Tibial artery (tissue), 4 donors: ENCODE measurements at regions not wholly inside any gene's neighbourhood (a gene's known extent, or its start where the extent isn't known, plus 50 kb on each side); places are given as distances from the start of the nearest gene placed in this dataset.

Experiments used
- DNase-seq, 2 donors: peaks; one replicate each; pipeline ENCODE4 v3.0.0-alpha.2; 2019
- H3K27ac ChIP-seq, 2 donors: fragments of 200-600 bp; sonication (generic) in 1 of 2; 1 replicate in 1 of 2; 2 replicates in 1 of 2; pipeline ENCODE4 v1.5.1; 2018 to 2019; ENCODE audit warnings: mild to moderate bottlenecking in 1 of 2
- H3K27me3 ChIP-seq, 2 donors: fragments of 200-600 bp; sonication (generic) in 1 of 2; one replicate each; pipeline versions ENCODE4 v1.5.1 to v1.6.0; 2016 to 2019
- H3K36me3 ChIP-seq, 3 donors: fragments of 200-600 bp; sonication (generic) in 2 of 3; one replicate each; pipeline ENCODE4 v1.5.1; 2016 to 2019; ENCODE audit warnings: mild to moderate bottlenecking in 2 of 3
- H3K4me1 ChIP-seq, 4 donors: fragments of 200-600 bp; sonication (generic) in 2 of 4; 1 replicate in 3 of 4; 2 replicates in 1 of 4; pipeline ENCODE4 v1.5.1; 2016 to 2019
- H3K4me3 ChIP-seq, 2 donors: fragments of 200-600 bp; sonication (generic) in 1 of 2; 1 replicate in 1 of 2; 2 replicates in 1 of 2; pipeline ENCODE4 v1.5.1; 2018 to 2019; ENCODE audit warnings: mild to moderate bottlenecking in 2 of 2
- H3K9me3 ChIP-seq, 3 donors: fragments of 200-600 bp; sonication (generic) in 1 of 3; one replicate each; pipeline ENCODE4 v1.5.1; 2016 to 2019
- intact Hi-C: fragments of 100-400 bp; cut with DNase I; formaldehyde crosslinking; loops from one replicate; pipeline ENCODE4 v1.15.0; 2023; ENCODE audit warnings: low total_unique reads
- TF ChIP-seq, protein P1 (sequence below), 2 experiments: fragments of 200-600 bp in 1 of 2; fragments of 450-650 bp in 1 of 2; IDR thresholded peaks; one replicate each; pipeline ENCODE4 v1.5.1; 2017 to 2019; ENCODE audit warnings: antibody characterized with exemption in 2 of 2, mild to moderate bottlenecking in 1 of 2, moderate library complexity in 1 of 2

DNA sequence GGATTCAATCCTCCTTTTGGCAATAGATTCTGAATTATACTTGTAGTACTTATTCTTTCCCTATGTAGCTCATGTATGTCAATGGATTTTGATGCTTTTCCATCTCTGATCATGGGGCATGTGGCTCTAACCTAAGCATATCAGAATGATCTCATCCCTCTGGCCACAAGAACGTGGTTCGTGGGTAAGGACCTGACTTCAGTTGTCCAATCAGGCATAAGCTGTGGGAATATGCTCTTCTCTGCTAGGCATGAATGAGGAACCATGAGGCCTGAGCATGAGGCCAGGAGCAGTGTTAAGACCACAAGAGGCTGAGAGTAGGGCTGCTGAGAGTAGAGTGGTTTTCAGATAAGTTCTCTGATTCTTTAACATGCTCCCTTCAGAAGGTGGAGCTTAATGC, 292.4 kb upstream of the TSHZ3 start:
- TF ChIP-seq, protein P1, sequence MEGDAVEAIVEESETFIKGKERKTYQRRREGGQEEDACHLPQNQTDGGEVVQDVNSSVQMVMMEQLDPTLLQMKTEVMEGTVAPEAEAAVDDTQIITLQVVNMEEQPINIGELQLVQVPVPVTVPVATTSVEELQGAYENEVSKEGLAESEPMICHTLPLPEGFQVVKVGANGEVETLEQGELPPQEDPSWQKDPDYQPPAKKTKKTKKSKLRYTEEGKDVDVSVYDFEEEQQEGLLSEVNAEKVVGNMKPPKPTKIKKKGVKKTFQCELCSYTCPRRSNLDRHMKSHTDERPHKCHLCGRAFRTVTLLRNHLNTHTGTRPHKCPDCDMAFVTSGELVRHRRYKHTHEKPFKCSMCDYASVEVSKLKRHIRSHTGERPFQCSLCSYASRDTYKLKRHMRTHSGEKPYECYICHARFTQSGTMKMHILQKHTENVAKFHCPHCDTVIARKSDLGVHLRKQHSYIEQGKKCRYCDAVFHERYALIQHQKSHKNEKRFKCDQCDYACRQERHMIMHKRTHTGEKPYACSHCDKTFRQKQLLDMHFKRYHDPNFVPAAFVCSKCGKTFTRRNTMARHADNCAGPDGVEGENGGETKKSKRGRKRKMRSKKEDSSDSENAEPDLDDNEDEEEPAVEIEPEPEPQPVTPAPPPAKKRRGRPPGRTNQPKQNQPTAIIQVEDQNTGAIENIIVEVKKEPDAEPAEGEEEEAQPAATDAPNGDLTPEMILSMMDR (IDR thresholded peaks at IDR 0.05): no peak
- no peak for DNase-seq
- no peak overlapping the region for H3K27ac ChIP-seq
- H3K27me3 ChIP-seq: no peaks in the 10 kb centered on the region
- no peak overlapping the region for H3K4me3 ChIP-seq
- no peaks in the 10 kb centered on the region for H3K4me1 ChIP-seq
- H3K9me3 ChIP-seq: peaks cover 0 to 4% (median 0%) of the 10 kb centered on the region in 3 donors
- intact Hi-C loops: no loop called here
- no peaks in the 10 kb centered on the region for H3K36me3 ChIP-seq

DNA sequence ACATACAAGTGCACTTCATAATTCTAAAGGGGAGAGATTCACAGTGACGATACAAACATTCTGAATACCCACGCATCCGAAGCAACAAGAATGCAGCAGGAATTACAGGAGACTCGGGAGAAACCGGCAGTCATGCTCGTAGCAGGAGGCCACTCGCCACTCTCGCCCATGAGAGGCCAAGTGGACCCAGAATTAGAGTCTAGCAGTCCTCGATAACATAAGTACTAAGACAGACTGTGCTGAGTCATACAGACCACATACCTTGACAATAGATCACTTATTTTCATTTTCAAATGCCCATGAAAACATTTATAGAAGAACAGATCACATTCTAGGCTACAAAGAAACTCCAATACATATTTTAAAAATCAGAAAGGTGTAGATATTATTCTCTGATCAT, 299.1 kb upstream of the TSHZ3 start:
- Histone ChIP-seq H3K4me3 (no peak overlapping the region), H3K27ac (no peak overlapping the region), H3K36me3 (no peaks in the 10 kb centered on the region), H3K27me3 (no peaks in the 10 kb centered on the region), H3K9me3 (peaks cover 0 to 4% (median 0%) of the 10 kb centered on the region in 3 donors), H3K4me1 (no peaks in the 10 kb centered on the region)
- TF ChIP-seq, protein P1 (IDR thresholded peaks at IDR 0.05): no peak
- intact Hi-C loops: no loop called here
- no peak for DNase-seq

DNA sequence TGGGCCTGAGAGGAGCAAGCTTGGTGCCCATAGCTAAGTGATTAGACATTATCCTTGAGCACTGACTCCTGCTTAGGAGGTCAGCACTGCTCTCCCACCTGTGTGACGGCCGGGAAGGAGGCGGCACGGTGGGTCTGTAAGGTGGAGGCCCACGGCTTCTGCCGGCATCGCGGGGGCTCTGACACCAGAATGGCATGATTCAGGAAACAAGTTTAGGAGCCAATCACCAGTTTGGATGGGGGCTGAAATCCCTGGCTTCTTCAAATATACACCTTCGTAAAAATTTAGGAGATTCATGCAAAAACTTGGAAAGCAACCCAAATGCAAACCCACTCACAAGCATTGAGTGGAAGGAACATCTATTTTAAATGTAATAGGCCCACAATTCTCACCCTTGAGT, 307.3 kb upstream of the TSHZ3 start:
- TF ChIP-seq, protein P1 (IDR thresholded peaks at IDR 0.05): no peak
- Histone ChIP-seq H3K4me3 (no peak overlapping the region), H3K27me3 (no peaks in the 10 kb centered on the region), H3K4me1 (no peaks in the 10 kb centered on the region), H3K36me3 (no peaks in the 10 kb centered on the region), H3K9me3 (no peaks in the 10 kb centered on the region), H3K27ac (no peak overlapping the region)
- no peak for DNase-seq
- intact Hi-C loops: no loop called here

DNA sequence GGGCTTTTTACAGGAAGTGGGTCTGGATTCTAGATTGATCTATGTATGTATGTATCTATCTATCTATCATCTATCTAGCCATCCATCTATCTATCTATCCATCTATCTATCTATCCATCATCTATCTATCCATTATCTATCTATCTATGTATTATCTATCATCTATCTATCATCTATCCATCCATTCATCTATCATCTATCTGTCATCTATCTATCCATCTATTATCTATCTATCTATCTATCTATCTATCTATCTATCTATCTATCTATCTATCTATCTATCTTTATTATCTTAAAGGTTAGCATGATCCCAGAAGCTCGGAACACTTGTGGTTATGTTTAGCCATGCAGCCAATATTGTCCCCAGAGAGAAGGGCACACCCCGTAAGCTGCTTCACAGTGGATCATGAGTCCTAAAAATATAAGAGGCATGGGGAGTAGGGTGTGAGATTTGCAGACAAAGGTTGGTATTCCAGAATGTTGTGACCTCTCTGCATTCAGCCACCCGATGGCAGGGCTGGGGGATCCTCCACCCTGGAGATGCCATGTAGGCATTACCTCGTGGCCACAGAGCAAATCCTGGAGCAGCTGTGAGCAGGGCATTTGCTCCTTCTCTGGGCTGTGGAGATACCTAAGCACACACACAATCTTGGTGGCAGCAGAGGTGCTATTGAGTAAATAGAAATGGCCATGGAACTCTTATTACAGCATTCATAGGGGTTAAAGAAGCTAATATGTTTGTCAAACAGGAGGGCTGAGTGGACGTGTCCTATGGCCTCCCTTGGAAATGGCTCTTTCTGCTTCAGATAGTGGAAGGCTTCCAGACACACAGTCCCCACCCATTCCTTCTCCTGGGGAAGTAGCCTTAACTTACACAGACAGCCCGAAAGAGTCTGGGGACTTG, 310.0 kb upstream of the TSHZ3 start:
- Histone ChIP-seq H3K27ac (no peak overlapping the region), H3K36me3 (no peaks in the 10 kb centered on the region), H3K27me3 (no peaks in the 10 kb centered on the region), H3K4me3 (no peak overlapping the region), H3K9me3 (no peaks in the 10 kb centered on the region), H3K4me1 (no peaks in the 10 kb centered on the region)
- TF ChIP-seq, protein P1 (IDR thresholded peaks at IDR 0.05): no peak
- DNase-seq: no peak
- intact Hi-C loops: no loop called here

DNA sequence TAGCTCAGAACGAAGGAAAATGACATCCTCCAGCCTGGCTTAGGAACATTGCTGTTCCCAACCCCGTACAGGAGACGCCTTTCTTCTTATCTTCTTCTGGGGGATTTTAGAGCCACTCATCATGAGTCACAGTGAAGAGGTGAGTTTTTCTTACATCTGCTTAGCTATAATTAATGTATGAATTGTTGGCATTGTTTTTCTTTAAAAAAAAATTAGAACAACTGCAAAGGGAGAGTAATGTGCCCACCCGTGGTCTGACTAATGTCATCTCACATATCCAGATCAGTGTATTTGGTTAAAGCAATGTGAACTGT, 310.6 kb upstream of the TSHZ3 start:
- no peaks in the 10 kb centered on the region for H3K27me3 ChIP-seq
- DNase-seq: no peak
- TF ChIP-seq, protein P1 (IDR thresholded peaks at IDR 0.05): no peak
- intact Hi-C loops: no loop called here
- no peaks in the 10 kb centered on the region for H3K4me1 ChIP-seq
- no peak overlapping the region for H3K4me3 ChIP-seq
- H3K36me3 ChIP-seq: no peaks in the 10 kb centered on the region
- H3K27ac ChIP-seq: no peak overlapping the region
- no peaks in the 10 kb centered on the region for H3K9me3 ChIP-seq
